Spleen (tissue), 11 donors: ENCODE measurements at regions not wholly inside any gene's neighbourhood (a gene's known extent, or its start where the extent isn't known, plus 50 kb on each side); places are given as distances from the start of the nearest gene placed in this dataset.
A peak's percentile ranks its signal among the peaks of the same experiment; 100 is the strongest.

Experiments
- DNase-seq: peaks from one replicate; pipeline ENCODE4 v3.0.0-alpha.2; 2020
- H3K27ac ChIP-seq, 8 donors: fragments of 200-600 bp; sonication (generic) in 7 of 8; 1 replicate in 4 of 8; 2 replicates in 4 of 8; pipeline versions ENCODE4 v1.5.0 to v1.8.0; 2016 to 2021; ENCODE audit warnings: inconsistent platforms in 4 of 8, mild to moderate bottlenecking in 4 of 8, moderate library complexity in 1 of 8
- H3K27me3 ChIP-seq, 7 donors: fragments of 200-600 bp; sonication (generic) in 6 of 7; replicated peaks in 1 of 7; 1 replicate in 4 of 7; 2 replicates in 3 of 7; pipeline versions ENCODE4 v1.5.0 to v1.8.0; 2016 to 2021; ENCODE audit warnings: inconsistent platforms in 3 of 7, mild to moderate bottlenecking in 1 of 7
- H3K36me3 ChIP-seq, 6 donors: fragments of 200-600 bp; sonication (generic) in 5 of 6; 1 replicate in 4 of 6; 2 replicates in 2 of 6; pipeline versions ENCODE4 v1.5.0 to v1.8.0; 2016 to 2021; ENCODE audit warnings: inconsistent platforms in 2 of 6
- H3K4me1 ChIP-seq, 6 donors: fragments of 200-600 bp; sonication (generic) in 5 of 6; 1 replicate in 3 of 6; 2 replicates in 3 of 6; pipeline versions ENCODE4 v1.5.0 to v1.8.0; 2016 to 2021; ENCODE audit warnings: inconsistent platforms in 3 of 6
- H3K4me3 ChIP-seq, 8 donors: fragments of 200-600 bp; sonication (generic) in 7 of 8; 1 replicate in 4 of 8; 2 replicates in 4 of 8; pipeline versions ENCODE4 v1.5.0 to v1.8.0; 2016 to 2021; ENCODE audit warnings: inconsistent platforms in 4 of 8, mild to moderate bottlenecking in 4 of 8, moderate library complexity in 2 of 8
- H3K9me3 ChIP-seq, 8 donors: fragments of 200-600 bp; sonication (generic) in 7 of 8; 1 replicate in 4 of 8; 2 replicates in 4 of 8; pipeline versions ENCODE4 v1.5.0 to v1.8.0; 2016 to 2021; ENCODE audit warnings: inconsistent platforms in 4 of 8
- CTCF ChIP-seq, 11 experiments: fragments of 200-600 bp in 7 of 11; fragments of 450-650 bp in 4 of 11; sonication (generic) in 4 of 11; IDR thresholded peaks in 8 of 11; conservative IDR thresholded peaks in 3 of 11; 1 replicate in 7 of 11; 2 replicates in 4 of 11; pipeline versions ENCODE4 v1.4.0 to v1.8.0; 2016 to 2021; ENCODE audit warnings: antibody characterized with exemption in 11 of 11, inconsistent platforms in 4 of 11, mild to moderate bottlenecking in 1 of 11
- POLR2A ChIP-seq, 3 donors: fragments of 450-650 bp; IDR thresholded peaks; one replicate each; pipeline ENCODE4 v1.5.1; 2017; ENCODE audit warnings: antibody characterized with exemption in 3 of 3, mild to moderate bottlenecking in 1 of 3
- POLR2AphosphoS5 ChIP-seq, 3 donors: sonication (generic); formaldehyde crosslinking; IDR thresholded peaks; one replicate each; pipeline ENCODE4 v1.5.1; 2017; ENCODE audit warnings: antibody characterized with exemption in 3 of 3
- WGBS, 5 donors: extraction: QIAGEN DNeasy Blood & Tissue Kit in 3 of 5; methylation state at CpG; one replicate each; pipeline versions ENCODE4 v1.1.5 to v1.1.7; 2013 to 2018; 5-methylcytosine and 5-hydroxymethylcytosine counted together
- intact Hi-C: fragments of 100-400 bp; cut with DNase I; formaldehyde crosslinking; loops from one replicate; pipeline ENCODE4 v1.15.0; 2023; ENCODE audit warnings: low total_unique reads
- donor health status: healthy with polysubstance abuse.
- donor health status: DM: no; HTN: no; CAD: no; lungs with moderate emphysema.
- donor health status: DM: no; HTN: no; CAD: no.
- donor health status: Bipolar disorder and iron deficiency.
- donor health status: healthy.
- donor health status: DM: no; HTN: no; CAD: no.
- donor health status: DM: yes; HTN: yes; CAD: no.

DNA sequence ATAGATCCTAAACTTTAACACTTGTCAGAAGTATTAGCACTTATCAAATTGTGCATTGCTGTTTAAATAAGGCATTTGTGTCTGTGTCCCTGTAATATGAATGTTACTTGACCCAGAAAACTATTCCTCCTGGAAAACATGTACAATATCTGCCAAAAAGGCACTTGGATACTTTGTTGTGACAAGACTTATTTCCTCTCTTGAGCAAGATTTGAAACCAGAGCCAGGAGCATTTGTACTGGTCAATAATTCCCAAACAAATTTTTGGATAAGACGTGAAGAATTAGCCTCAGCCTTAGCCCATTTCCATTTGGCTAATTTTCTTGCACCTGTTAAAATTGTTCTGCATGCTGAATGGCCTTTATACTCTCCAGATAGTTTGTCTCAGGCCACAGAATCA, 176.3 kb upstream of the GK2 start:
- no peak for DNase-seq
- no peaks in the 10 kb centered on the region for H3K4me1 ChIP-seq
- peaks cover 0 to 3% (median 0%) of the 10 kb centered on the region in 7 donors for H3K27me3 ChIP-seq
- no peaks in the 10 kb centered on the region for H3K36me3 ChIP-seq
- WGBS, 5 donors = 78 to 90% (median 82%) methylated on average over 1 of the region's 1 CpG
- no peaks in the 10 kb centered on the region for H3K9me3 ChIP-seq
- H3K4me3 ChIP-seq = no peak overlapping the region
- no peak for TF ChIP-seq POLR2AphosphoS5 (IDR thresholded peaks at IDR 0.05)
- TF ChIP-seq CTCF (IDR thresholded peaks at IDR 0.05 in 8 of 11, conservative IDR thresholded peaks at IDR 0.05 in 3 of 11) = no peak
- intact Hi-C loops = no loop called here
- no peak overlapping the region for H3K27ac ChIP-seq

DNA sequence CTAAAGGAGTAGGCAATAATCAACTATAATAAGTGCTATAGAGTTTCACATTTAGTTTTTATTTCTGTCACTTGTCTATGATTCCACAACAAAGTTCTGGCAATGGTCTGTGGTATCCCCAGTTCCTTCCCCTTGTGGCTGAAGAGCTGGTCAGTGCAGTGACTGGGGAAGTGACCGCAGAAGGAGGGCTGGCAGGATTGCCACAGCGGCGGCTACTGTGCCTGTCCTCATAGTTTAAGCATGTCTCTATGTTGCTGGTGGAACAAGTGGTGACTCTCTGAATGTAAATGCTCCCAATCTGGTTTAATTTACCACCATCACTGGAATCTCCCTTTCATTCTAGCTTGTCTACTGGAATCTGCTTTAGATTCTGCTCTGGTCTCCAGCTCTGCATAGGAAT, 170.6 kb upstream of the GK2 start:
- Histone ChIP-seq H3K9me3 (no peaks in the 10 kb centered on the region), H3K4me1 (no peaks in the 10 kb centered on the region), H3K36me3 (no peaks in the 10 kb centered on the region), H3K27ac (no peak overlapping the region), H3K4me3 (no peak overlapping the region), H3K27me3 (peaks cover 0 to 3% (median 0%) of the 10 kb centered on the region in 7 donors)
- WGBS, 5 donors = 34 to 64% (median 60%) methylated on average over 3 of the region's 3 CpGs
- DNase-seq = no peak
- intact Hi-C loops = no loop called here
- TF ChIP-seq CTCF (IDR thresholded peaks at IDR 0.05 in 8 of 11, conservative IDR thresholded peaks at IDR 0.05 in 3 of 11) (no peak), POLR2A (IDR thresholded peaks at IDR 0.05) (no peak), POLR2AphosphoS5 (IDR thresholded peaks at IDR 0.05) (no peak)

DNA sequence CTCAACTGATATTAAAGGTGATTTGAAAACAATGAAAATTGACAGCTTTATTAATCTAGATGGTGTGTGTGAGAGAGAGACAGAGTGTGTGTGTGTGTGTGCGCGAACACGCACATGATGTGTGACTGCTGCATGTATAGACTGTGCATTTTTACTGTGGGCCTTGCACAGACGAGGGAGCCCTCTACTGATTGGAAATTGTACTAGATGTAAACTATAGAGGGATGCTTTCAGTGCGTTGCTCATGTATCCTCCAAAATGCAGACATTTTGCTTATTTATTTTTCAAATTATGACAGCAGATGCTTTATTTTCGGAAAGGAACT, 168.4 kb upstream of the GK2 start:
- H3K36me3 ChIP-seq = no peaks in the 10 kb centered on the region
- no peaks in the 10 kb centered on the region for H3K4me1 ChIP-seq
- DNase-seq = no peak
- no peak overlapping the region for H3K4me3 ChIP-seq
- H3K9me3 ChIP-seq = no peaks in the 10 kb centered on the region
- H3K27me3 ChIP-seq = peaks cover 0 to 3% (median 0%) of the 10 kb centered on the region in 7 donors
- TF ChIP-seq POLR2A (IDR thresholded peaks at IDR 0.05) (no peak), POLR2AphosphoS5 (IDR thresholded peaks at IDR 0.05) (no peak), CTCF (IDR thresholded peaks at IDR 0.05 in 8 of 11, conservative IDR thresholded peaks at IDR 0.05 in 3 of 11) (peak in 1 of 11 experiments; percentile 10)
- WGBS, 5 donors = 33 to 43% (median 39%) methylated on average over 6 of the region's 6 CpGs
- intact Hi-C loops = no loop called here
- no peak overlapping the region for H3K27ac ChIP-seq

- Histone ChIP-seq H3K9me3 (no peaks in the 10 kb centered on the region), H3K36me3 (no peaks in the 10 kb centered on the region), H3K27me3 (peaks cover 0 to 3% (median 0%) of the 10 kb centered on the region in 7 donors), H3K27ac (no peak overlapping the region), H3K4me3 (no peak overlapping the region), H3K4me1 (no peaks in the 10 kb centered on the region)
- intact Hi-C loops = no loop called here
- DNase-seq = no peak
- 80 to 92% (median 88%) methylated on average over 7 of the region's 7 CpGs for WGBS, 5 donors
- TF ChIP-seq CTCF (IDR thresholded peaks at IDR 0.05 in 8 of 11, conservative IDR thresholded peaks at IDR 0.05 in 3 of 11) (no peak), POLR2A (IDR thresholded peaks at IDR 0.05) (no peak), POLR2AphosphoS5 (IDR thresholded peaks at IDR 0.05) (no peak)
Measured at GRCh38 chr4:79575709-79576428, 167.8 kb upstream of the GK2 start.
